ENCODE measurements at regions not wholly inside any gene's neighbourhood (a gene's known extent, or its start where the extent isn't known, plus 50 kb on each side); places are given as distances from the start of the nearest gene placed in this dataset.

- peaks cover 12% of the 10 kb centered on the region for H3K4me1 ChIP-seq (ENCODE audit: control insufficient read depth, extremely low read depth, insufficient read depth, low read length)
- no peak overlapping the region for H3K9ac ChIP-seq (replicated peaks; ENCODE audit: extremely low read depth, insufficient read depth, low read length)
- dilution Hi-C loops (cut with MboI; ENCODE audit: extremely low pct_ligation_motif_present, low sequenced_read_pairs), result no loop called here
- CTCF ChIA-PET, result no interaction called here
- H3K4me3 ChIP-seq (replicated peaks in 1 of 3; ENCODE audit: insufficient read depth in 1 of 3, low read depth in 1 of 3, low read length in 3 of 3), result peak overlapping the region in 1 of 3 experiments; percentile 34
- no peak for TF ChIP-seq POLR2AphosphoS5 (IDR thresholded peaks at IDR 0.05; ENCODE audit: insufficient read depth, low read depth, low read length)
- no peak for TF ChIP-seq CTCF (IDR thresholded peaks at IDR 0.05; ENCODE audit: extremely low read depth in 1 of 2, insufficient read depth in 1 of 2, low read depth in 1 of 2, low read length in 2 of 2)
- TF ChIP-seq POLR2A (IDR thresholded peaks at IDR 0.05; ENCODE audit: low read depth, low read length), result no peak
- TF ChIP-seq EZH2 (IDR thresholded peaks at IDR 0.05; ENCODE audit: borderline replicate concordance, low read depth, low read length, severe bottlenecking), result no peak
- TF ChIP-seq MYC (IDR thresholded peaks at IDR 0.05; ENCODE audit: low read depth, low read length), result no peak
- TF ChIP-seq FOS (IDR thresholded peaks at IDR 0.05; ENCODE audit: borderline replicate concordance, insufficient read depth, low read length), result no peak
- no peak for TF ChIP-seq MAX (IDR thresholded peaks at IDR 0.05; ENCODE audit: insufficient read depth, insufficient read length)
- TF ChIP-seq JUN (IDR thresholded peaks at IDR 0.05; ENCODE audit: borderline replicate concordance, insufficient read depth, insufficient read length, low read depth), result no peak
- TF ChIP-seq GATA2 (IDR thresholded peaks at IDR 0.05; ENCODE audit: insufficient read depth, insufficient read length, low read depth, low read length), result no peak
- no peaks in the 10 kb centered on the region for H3K36me3 ChIP-seq (ENCODE audit: control insufficient read depth in 2 of 2, extremely low read depth in 1 of 2, insufficient read depth in 2 of 2, low read length in 2 of 2)
- no peak overlapping the region for H2AFZ ChIP-seq (ENCODE audit: low read depth, low read length)
- H3K4me2 ChIP-seq (ENCODE audit: insufficient read depth, low read length), result no peak overlapping the region
- POLR2A ChIA-PET, result no interaction called here
- H4K20me1 ChIP-seq (replicated peaks; ENCODE audit: control insufficient read depth, extremely low read depth, insufficient read depth, low read length), result no peaks in the 10 kb centered on the region
- H3K27ac ChIP-seq (ENCODE audit: insufficient read depth, low read depth, low read length), result no peak overlapping the region
- intact Hi-C loops (cut with micrococcal nuclease), result no loop called here
- H3K27me3 ChIP-seq (ENCODE audit: control insufficient read depth in 2 of 2, insufficient read depth in 2 of 2, low read length in 2 of 2), result peaks cover 50 to 62% of the 10 kb centered on the region in 2 experiments
- H3K9me1 ChIP-seq (replicated peaks; ENCODE audit: control insufficient read depth, extremely low read depth, insufficient read depth, low read length), result no peaks in the 10 kb centered on the region
- DNase-seq (ENCODE audit: low read depth, low spot score) (no peak), FAIRE-seq (no peak)
- H3K79me2 ChIP-seq (ENCODE audit: control insufficient read depth, insufficient read depth, low read length), result no peaks in the 10 kb centered on the region
- BruUV-seq (replicated peaks), result no TSS peak
- H3K9me3 ChIP-seq (replicated peaks; ENCODE audit: control insufficient read depth, insufficient read depth, low read length), result no peaks in the 10 kb centered on the region
Measured at GRCh38 chr15:29569533-29570092, 252.7 kb downstream of the TJP1 start.
